Astrocyte of the cerebellum (primary cell): ENCODE measurements at regions not wholly inside any gene's neighbourhood (a gene's known extent, or its start where the extent isn't known, plus 50 kb on each side); places are given as distances from the start of the nearest gene placed in this dataset.

ENCODE experiments used
- DNase-seq: peaks from one replicate; pipeline ENCODE4 v3.0.0-alpha.2; 2011; ENCODE audit warnings: low read depth
- H3K4me3 ChIP-seq: 2 replicates; pipeline ENCODE4 v1.5.1; 2011; ENCODE audit warnings: mild to moderate bottlenecking, low read depth, low read length, moderate library complexity
- in situ Hi-C: cut with HindIII; loops from 2 replicates; pipeline ENCODE4 v1.10.0; 2017; ENCODE audit warnings: low sequenced_read_pairs
- TF ChIP-seq, protein P1 (sequence below): IDR thresholded peaks from 2 replicates; pipeline ENCODE4 v1.5.1; 2012; ENCODE audit warnings: low read length, low read depth, moderate library complexity, mild to moderate bottlenecking; ENCODE audit errors: missing control alignments

DNA sequence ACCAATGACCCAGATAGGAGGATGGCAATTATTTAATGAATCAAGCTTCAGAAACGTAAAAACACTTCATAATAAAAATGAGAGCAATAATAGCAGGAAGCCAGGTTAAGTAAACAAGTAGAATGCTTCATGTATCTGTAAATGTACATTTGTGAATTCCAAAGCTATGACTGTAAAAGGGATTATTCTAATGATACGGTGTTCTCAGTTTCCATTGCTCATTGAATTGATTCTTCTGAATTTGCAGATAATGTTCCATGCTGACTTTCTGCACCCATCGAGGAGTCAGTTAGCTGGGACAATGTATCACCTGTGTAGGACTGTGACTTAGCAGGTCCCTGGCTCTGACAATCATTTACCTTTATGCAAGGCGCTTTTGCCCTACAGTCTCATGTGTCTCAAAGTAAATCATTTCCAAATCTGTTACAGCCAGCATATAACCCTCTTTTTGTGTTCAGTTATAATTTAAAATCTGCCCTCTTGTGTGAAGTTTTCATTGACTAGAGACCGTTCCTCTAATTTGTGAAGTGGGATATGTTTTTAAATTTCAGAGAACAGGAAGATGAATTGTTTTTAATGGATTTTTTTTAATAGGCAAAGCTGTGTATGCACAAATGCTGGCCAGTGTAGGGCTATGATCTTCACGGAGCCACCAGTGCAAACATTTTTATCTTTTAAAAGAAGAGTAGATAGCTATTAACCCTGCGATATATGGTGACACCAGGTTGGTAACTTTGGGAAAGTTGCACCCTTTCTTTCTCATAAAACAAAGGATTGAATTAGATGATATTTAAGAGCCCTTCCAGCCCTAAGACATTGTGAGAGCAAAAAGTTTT, 267.1 kb downstream of the KLF5 start:
- TF ChIP-seq, protein P1, sequence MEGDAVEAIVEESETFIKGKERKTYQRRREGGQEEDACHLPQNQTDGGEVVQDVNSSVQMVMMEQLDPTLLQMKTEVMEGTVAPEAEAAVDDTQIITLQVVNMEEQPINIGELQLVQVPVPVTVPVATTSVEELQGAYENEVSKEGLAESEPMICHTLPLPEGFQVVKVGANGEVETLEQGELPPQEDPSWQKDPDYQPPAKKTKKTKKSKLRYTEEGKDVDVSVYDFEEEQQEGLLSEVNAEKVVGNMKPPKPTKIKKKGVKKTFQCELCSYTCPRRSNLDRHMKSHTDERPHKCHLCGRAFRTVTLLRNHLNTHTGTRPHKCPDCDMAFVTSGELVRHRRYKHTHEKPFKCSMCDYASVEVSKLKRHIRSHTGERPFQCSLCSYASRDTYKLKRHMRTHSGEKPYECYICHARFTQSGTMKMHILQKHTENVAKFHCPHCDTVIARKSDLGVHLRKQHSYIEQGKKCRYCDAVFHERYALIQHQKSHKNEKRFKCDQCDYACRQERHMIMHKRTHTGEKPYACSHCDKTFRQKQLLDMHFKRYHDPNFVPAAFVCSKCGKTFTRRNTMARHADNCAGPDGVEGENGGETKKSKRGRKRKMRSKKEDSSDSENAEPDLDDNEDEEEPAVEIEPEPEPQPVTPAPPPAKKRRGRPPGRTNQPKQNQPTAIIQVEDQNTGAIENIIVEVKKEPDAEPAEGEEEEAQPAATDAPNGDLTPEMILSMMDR: no peak
- DNase-seq: no peak
- in situ Hi-C loops: no loop called here
- H3K4me3 ChIP-seq: no peak overlapping the region

DNA sequence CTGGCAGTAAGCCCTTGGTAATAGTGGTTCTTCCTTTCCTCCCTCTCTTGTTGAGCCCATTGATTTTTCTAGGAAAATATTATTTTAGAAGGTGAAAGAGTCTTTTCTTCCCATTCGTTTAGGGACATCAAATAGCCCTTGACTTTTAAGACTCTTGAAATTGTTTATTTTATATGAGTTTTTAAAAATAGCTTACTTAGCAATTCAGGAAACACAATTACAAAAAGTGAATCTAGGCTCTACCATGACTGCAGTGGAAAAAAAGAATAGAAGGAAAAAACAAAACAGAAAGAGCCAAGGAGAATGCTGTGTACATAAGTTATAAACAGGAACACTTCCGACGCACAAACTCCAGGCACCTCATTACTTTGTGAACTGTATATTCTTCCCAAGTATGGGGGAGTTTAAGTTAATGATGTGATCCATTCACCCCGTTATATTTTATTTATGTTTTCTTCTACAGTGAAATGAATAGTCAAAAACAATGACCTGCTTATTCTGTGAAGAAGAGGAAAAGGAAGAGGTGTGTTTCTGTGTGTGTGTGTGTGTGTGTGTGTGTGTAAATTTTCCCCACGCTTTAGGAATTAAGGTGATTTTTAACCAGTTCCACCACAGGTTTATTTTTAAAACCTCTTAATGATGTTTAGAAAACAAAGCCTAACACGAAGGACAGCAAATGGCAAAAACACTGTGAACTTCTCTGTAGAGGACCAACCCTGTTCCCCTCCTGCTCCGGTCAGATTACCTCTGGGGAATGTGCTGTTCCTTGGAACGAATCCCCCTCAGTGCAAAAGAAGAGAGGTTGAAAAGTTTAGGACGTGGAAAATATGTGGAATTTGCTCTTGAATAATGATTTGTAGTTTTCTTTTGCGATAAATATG, 266.3 kb downstream of the KLF5 start:
- in situ Hi-C loops: no loop called here
- TF ChIP-seq, protein P1: no peak
- H3K4me3 ChIP-seq: no peak overlapping the region
- DNase-seq: no peak

DNA sequence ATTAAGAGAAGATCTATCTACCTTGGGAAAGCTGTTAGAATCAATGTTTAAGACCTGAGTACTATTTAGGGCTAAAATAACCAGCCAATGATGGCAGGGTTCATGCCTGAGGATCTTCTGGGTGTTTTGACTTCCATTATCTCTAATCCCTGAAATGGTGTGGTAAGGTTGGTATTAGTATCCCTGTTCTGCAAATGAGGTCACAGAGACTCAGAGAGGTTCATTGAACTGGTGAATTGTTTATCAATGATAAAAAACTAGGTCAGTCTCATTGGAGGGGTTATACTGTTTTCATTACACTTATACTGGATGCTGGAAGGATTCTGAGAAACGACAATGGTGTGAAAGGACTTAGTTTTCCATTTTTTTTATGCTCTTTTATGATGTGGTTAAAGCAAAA, 264.8 kb downstream of the KLF5 start:
- no peak for DNase-seq
- in situ Hi-C loops: no loop called here
- no peak overlapping the region for H3K4me3 ChIP-seq
- TF ChIP-seq, protein P1: no peak

DNA sequence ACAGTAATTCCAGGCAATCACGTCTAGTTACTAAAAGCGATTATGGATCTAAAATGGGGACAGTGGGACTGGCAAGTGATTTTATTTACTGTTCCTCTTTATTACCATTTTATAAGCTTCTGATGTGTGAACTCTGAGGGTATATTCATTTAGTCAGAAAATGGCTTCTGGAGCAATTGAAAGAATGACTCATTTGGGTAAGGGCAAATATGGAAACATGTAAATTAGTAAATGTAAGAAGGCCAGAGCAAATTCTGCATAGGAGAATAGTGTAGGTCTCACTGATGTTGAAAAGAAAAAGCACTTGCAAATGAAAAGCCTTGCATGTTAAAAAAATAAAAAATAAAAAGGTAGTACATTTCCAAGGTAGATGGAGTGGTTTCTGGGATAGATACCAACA, 262.2 kb downstream of the KLF5 start:
- DNase-seq: no peak
- in situ Hi-C loops: no loop called here
- TF ChIP-seq, protein P1: no peak
- no peak overlapping the region for H3K4me3 ChIP-seq

DNA sequence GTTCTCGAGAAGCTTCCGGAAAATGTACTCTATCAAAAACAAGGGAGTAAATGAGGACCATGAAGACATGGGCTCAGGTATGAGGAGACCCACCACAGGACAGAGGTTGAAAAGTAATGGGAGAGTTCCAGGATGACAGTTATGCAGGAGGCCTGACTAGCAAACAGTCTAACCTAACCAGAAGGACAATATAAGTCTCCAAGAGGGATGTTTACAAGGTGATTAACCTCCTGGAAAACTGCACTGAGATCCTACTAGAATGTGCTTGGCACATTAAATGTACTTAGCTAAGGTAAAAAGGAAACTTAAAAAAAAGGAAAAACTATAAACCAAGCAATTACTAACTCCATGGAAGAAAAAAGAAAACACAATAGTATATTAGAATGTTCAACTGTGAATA, 258.3 kb downstream of the KLF5 start:
- TF ChIP-seq, protein P1: no peak
- DNase-seq: no peak
- H3K4me3 ChIP-seq: no peak overlapping the region
- in situ Hi-C loops: no loop called here

DNA sequence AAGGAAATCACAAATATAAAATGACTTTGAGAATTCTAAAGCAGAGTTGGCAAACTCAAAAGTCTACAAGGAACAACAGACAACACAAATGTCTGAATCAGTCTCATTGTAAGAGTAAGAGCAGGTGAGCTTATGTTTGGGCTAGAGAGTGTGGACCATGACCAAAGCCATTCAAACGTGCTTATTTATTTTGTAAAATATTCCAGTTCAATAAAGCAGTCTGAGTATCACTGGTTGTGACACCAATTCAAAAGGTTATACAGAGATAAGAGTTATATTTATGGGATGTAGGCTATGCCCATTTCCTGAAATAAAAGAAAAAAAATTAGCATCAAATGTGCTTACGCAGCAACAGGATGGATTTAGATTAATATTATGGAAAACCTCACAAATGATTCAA, 251.6 kb downstream of the KLF5 start:
- TF ChIP-seq, protein P1: no peak
- no peak overlapping the region for H3K4me3 ChIP-seq
- DNase-seq: no peak
- in situ Hi-C loops: no loop called here
